Loucy (cell line): ENCODE measurements at regions not wholly inside any gene's neighbourhood (a gene's known extent, or its start where the extent isn't known, plus 50 kb on each side); places are given as distances from the start of the nearest gene placed in this dataset.
"Not testable (repeated sequence)": the region's sequence is repeated elsewhere in the genome, so short reads cannot be mapped to it uniquely, and the experiment has no call there.

Source experiments
- EZH2phosphoT487 ChIP-seq: fragments of 200-600 bp; IDR thresholded peaks from 2 replicates; pipeline ENCODE4 v1.6.1; 2018; ENCODE audit warnings: antibody characterized with exemption, mild to moderate bottlenecking, moderate library complexity, borderline replicate concordance
- TF ChIP-seq, protein P1 (sequence below): fragments of 200-600 bp; sonication (generic); conservative IDR thresholded peaks from 2 replicates; pipeline ENCODE4 v1.5.1; 2014; ENCODE audit warnings: mild to moderate bottlenecking, antibody characterized with exemption, low read length

DNA sequence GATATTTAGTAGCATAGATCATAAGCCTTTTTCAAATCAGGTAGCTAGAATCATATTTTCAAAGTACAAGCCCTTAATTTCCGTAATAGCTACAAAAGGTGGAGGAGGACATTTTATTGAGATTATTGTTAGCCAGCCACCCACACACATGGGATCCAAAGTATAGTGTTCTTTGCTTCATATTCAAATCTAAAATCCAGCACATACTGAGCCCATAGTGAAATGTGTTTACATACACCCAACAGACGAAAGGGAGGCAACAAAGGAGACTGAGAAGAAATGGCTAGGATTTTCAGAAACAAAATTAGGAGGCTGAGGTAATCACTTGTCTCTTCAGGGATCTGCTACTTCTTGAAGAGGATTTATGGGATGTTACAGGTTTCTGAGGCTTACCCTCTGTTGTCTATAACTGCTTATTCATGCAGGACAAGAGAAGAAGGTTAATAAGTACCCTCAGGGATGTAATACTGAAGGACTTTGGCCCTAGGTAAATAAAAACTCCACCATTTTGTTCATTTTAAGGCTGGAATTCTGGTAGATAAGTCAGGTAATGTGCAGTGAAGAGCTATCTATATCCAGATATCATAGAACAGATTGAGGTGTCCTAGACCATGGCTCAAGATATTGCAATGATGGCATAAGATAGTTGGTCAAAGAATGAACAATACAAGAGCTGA, 182.1 kb downstream of the SPDYE17 start:
- TF ChIP-seq, protein P1, sequence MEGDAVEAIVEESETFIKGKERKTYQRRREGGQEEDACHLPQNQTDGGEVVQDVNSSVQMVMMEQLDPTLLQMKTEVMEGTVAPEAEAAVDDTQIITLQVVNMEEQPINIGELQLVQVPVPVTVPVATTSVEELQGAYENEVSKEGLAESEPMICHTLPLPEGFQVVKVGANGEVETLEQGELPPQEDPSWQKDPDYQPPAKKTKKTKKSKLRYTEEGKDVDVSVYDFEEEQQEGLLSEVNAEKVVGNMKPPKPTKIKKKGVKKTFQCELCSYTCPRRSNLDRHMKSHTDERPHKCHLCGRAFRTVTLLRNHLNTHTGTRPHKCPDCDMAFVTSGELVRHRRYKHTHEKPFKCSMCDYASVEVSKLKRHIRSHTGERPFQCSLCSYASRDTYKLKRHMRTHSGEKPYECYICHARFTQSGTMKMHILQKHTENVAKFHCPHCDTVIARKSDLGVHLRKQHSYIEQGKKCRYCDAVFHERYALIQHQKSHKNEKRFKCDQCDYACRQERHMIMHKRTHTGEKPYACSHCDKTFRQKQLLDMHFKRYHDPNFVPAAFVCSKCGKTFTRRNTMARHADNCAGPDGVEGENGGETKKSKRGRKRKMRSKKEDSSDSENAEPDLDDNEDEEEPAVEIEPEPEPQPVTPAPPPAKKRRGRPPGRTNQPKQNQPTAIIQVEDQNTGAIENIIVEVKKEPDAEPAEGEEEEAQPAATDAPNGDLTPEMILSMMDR, result not testable (repeated sequence)
- not testable (repeated sequence) for TF ChIP-seq EZH2phosphoT487
